Hepatocyte (in vitro differentiated cells): ENCODE measurements at regions not wholly inside any gene's neighbourhood (a gene's known extent, or its start where the extent isn't known, plus 50 kb on each side); places are given as distances from the start of the nearest gene placed in this dataset.

ENCODE experiments used
- DNase-seq: peaks from one replicate; pipeline ENCODE4 v3.0.0-alpha.2; 2016; ENCODE audit warnings: low spot score
- H2AFZ ChIP-seq: fragments of 200-600 bp; sonication (generic); 2 replicates; pipeline ENCODE4 v1.6.0; 2016; ENCODE audit warnings: antibody characterized with exemption, mild to moderate bottlenecking
- H3K27ac ChIP-seq: fragments of 200-600 bp; sonication (generic); 2 replicates; pipeline ENCODE4 v1.5.1; 2016; ENCODE audit warnings: mild to moderate bottlenecking
- H3K27me3 ChIP-seq: fragments of 200-600 bp; sonication (generic); 2 replicates; pipeline ENCODE4 v1.6.1; 2016
- H3K36me3 ChIP-seq: fragments of 200-600 bp; sonication (generic); replicated peaks from 2 replicates; pipeline ENCODE4 v1.5.1; 2016; ENCODE audit warnings: low read depth; ENCODE audit not compliant: insufficient read depth
- H3K4me1 ChIP-seq: fragments of 200-600 bp; sonication (generic); 2 replicates; pipeline ENCODE4 v1.5.1; 2016; ENCODE audit warnings: mild to moderate bottlenecking, moderate library complexity; ENCODE audit not compliant: insufficient read depth
- H3K4me2 ChIP-seq: fragments of 200-600 bp; sonication (generic); 2 replicates; pipeline ENCODE4 v1.6.0; 2016
- H3K4me3 ChIP-seq: fragments of 200-600 bp; sonication (generic); 2 replicates; pipeline ENCODE4 v1.5.1; 2016; ENCODE audit warnings: mild to moderate bottlenecking
- H3K79me2 ChIP-seq: fragments of 200-600 bp; sonication (generic); 2 replicates; pipeline ENCODE4 v1.6.0; 2017; ENCODE audit warnings: mild to moderate bottlenecking
- H3K9me2 ChIP-seq: fragments of 200-600 bp; sonication (generic); replicated peaks from 2 replicates; pipeline ENCODE4 v1.6.0; 2017; ENCODE audit warnings: mild to moderate bottlenecking; ENCODE audit not compliant: insufficient read depth
- H3K9me3 ChIP-seq: fragments of 200-600 bp; sonication (generic); 2 replicates; pipeline ENCODE4 v1.5.1; 2016; ENCODE audit warnings: low read depth, mild to moderate bottlenecking
- H4K20me1 ChIP-seq: fragments of 200-600 bp; sonication (generic); 2 replicates; pipeline ENCODE4 v1.6.0; 2016; ENCODE audit warnings: mild to moderate bottlenecking; ENCODE audit not compliant: insufficient read depth, poor library complexity, severe bottlenecking
- EZH2 ChIP-seq: fragments of 200-600 bp; sonication (generic); IDR thresholded peaks from 2 replicates; pipeline ENCODE4 v1.6.1; 2016; ENCODE audit warnings: antibody characterized with exemption, mild to moderate bottlenecking, borderline replicate concordance
- EZH2phosphoT487 ChIP-seq: fragments of 200-600 bp; sonication (generic); IDR thresholded peaks from one replicate; pipeline ENCODE4 v1.6.1; 2018; ENCODE audit warnings: antibody characterized with exemption, mild to moderate bottlenecking, low read depth, moderate library complexity; ENCODE audit not compliant: unreplicated experiment, severe bottlenecking
- WGBS: methylation state at CpG from one replicate; pipeline ENCODE4 v1.1.6; 2016; ENCODE audit warnings: low lambda C conversion rate; ENCODE audit errors: missing lambda C conversion rate; 5-methylcytosine and 5-hydroxymethylcytosine counted together
- TF ChIP-seq, protein P1 (sequence below): fragments of 200-600 bp; sonication (generic); IDR thresholded peaks from 2 replicates; pipeline ENCODE4 v1.5.1; 2016; ENCODE audit warnings: antibody characterized with exemption, mild to moderate bottlenecking; ENCODE audit not compliant: poor library complexity

DNA sequence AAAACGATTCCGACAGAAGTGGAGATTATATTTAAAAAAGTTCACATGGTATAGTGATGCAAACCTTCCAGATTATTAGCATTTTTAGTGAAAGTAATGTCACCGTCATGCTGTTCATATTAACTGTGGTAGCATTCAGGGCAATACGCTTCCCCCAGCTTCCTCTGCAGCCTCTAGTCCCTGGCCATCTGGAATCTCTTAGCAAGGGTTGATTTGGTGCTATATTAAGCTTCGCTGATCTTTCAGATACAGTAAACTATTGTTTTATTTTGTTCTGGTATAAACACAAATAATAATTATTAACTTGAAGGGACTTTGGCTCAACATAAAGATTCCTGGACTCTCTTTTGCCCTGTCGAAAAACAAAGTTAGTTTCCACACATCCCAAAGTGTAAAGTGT is 1080.5 kb upstream of the TENM3 start:
- Histone ChIP-seq H2AFZ (no peak overlapping the region), H3K4me1 (no peaks in the 10 kb centered on the region), H3K4me2 (peak overlapping the region; percentile 12), H3K9me2 (no peaks in the 10 kb centered on the region), H3K79me2 (no peaks in the 10 kb centered on the region), H3K9me3 (no peaks in the 10 kb centered on the region), H4K20me1 (no peaks in the 10 kb centered on the region), H3K4me3 (no peak overlapping the region), H3K27ac (no peak overlapping the region), H3K27me3 (no peaks in the 10 kb centered on the region), H3K36me3 (no peaks in the 10 kb centered on the region)
- TF ChIP-seq EZH2phosphoT487, result no peak
- TF ChIP-seq, protein P1, sequence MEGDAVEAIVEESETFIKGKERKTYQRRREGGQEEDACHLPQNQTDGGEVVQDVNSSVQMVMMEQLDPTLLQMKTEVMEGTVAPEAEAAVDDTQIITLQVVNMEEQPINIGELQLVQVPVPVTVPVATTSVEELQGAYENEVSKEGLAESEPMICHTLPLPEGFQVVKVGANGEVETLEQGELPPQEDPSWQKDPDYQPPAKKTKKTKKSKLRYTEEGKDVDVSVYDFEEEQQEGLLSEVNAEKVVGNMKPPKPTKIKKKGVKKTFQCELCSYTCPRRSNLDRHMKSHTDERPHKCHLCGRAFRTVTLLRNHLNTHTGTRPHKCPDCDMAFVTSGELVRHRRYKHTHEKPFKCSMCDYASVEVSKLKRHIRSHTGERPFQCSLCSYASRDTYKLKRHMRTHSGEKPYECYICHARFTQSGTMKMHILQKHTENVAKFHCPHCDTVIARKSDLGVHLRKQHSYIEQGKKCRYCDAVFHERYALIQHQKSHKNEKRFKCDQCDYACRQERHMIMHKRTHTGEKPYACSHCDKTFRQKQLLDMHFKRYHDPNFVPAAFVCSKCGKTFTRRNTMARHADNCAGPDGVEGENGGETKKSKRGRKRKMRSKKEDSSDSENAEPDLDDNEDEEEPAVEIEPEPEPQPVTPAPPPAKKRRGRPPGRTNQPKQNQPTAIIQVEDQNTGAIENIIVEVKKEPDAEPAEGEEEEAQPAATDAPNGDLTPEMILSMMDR, result no peak
- no peak for TF ChIP-seq EZH2
- DNase-seq, result no peak
- 58% methylated on average over 6 of the region's 6 CpGs for WGBS

DNA sequence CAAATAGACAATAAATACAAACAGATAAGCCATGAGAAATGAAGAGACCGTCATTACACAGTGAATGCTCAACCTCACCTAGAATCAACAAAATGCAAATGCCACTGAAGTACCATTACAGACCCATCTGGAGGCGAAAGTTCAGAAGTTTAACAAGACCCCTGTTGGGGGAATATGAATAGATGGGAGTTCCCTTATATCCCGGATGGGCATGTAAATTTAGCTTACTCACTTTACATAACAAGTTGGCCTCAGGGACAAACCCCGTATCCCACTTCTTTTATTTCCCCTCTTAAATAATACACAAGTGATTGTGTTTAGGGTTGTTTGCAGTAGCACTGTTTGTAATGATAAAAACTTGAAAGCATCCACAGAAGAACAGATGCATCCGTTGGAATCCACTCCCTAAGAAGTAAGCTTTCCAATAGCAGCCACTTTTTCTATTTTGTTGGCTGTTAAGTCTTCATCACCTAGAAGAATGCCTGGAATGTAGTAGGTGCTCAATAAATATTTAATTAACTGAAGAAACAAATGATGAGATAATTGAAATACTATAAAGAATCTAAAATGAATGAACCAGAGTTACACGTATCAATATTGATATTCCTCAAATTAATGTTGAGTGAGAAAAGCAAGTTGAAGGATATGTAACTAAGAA is 1076.3 kb upstream of the TENM3 start:
- Histone ChIP-seq H3K4me1 (no peaks in the 10 kb centered on the region), H3K4me2 (no peak overlapping the region), H3K27me3 (no peaks in the 10 kb centered on the region), H3K79me2 (no peaks in the 10 kb centered on the region), H3K27ac (no peak overlapping the region), H3K36me3 (no peaks in the 10 kb centered on the region), H4K20me1 (no peaks in the 10 kb centered on the region), H3K4me3 (no peak overlapping the region), H2AFZ (no peak overlapping the region), H3K9me2 (no peaks in the 10 kb centered on the region), H3K9me3 (no peaks in the 10 kb centered on the region)
- TF ChIP-seq EZH2phosphoT487, result no peak
- TF ChIP-seq, protein P1, result no peak
- no peak for TF ChIP-seq EZH2
- DNase-seq, result no peak
- 35% methylated on average over 6 of the region's 6 CpGs for WGBS

DNA sequence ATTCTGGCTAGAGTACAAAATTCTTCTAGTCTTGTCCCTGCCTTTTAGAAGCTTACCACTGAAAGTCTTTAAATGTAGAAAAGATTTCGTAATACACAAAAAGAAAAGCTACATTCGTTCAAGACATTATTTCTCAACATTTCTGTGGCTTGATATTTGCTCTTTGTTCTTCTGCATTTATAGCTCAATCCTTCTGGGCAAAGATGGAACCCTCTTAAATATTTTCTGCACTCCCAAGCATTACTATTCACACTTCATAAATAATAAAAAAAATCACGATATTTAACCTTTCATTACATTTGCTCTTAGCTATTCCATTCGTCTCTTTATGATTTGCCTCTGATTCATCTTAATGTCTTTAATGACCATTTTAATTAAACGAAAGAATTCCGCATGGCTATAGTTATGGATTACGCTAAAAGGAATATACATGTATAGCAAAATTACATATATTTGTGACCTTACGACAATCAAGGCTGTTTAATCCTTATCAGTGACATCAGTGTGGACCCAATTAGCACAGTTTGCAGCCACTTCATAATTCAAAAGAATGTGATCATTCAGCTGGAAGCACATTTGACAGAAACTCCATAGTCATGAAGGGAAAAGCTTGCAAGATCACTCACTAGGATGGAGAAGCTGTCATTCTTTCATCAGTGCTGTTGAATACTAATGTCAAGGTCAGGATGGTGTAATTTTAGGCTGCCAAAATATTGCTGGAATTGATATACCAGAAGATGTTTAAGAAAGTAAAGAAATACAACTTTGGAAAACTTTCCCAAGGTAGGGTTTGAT is 1075.0 kb upstream of the TENM3 start:
- DNase-seq, result no peak
- H3K27ac ChIP-seq, result no peak overlapping the region
- TF ChIP-seq EZH2 (no peak), EZH2phosphoT487 (no peak)
- TF ChIP-seq, protein P1, result no peak
- no peaks in the 10 kb centered on the region for H3K4me1 ChIP-seq
- no peak overlapping the region for H2AFZ ChIP-seq
- WGBS, result 91% methylated on average over 8 of the region's 8 CpGs
- H3K9me2 ChIP-seq, result no peaks in the 10 kb centered on the region
- no peaks in the 10 kb centered on the region for H4K20me1 ChIP-seq
- H3K4me2 ChIP-seq, result no peak overlapping the region
- no peak overlapping the region for H3K4me3 ChIP-seq
- no peaks in the 10 kb centered on the region for H3K27me3 ChIP-seq
- H3K9me3 ChIP-seq, result no peaks in the 10 kb centered on the region
- no peaks in the 10 kb centered on the region for H3K79me2 ChIP-seq
- H3K36me3 ChIP-seq, result no peaks in the 10 kb centered on the region
